ENCODE measurements at regions not wholly inside any gene's neighbourhood (a gene's known extent, or its start where the extent isn't known, plus 50 kb on each side); places are given as distances from the start of the nearest gene placed in this dataset.

GRCh38 chr4:38268837-38269236 lies 308.6 kb downstream of the PTTG2 start:
- no peaks in the 10 kb centered on the region for H3K27me3 ChIP-seq (replicated peaks in 1 of 4; ENCODE audit: control insufficient read depth in 3 of 4, extremely low read depth in 1 of 4, insufficient read depth in 3 of 4, low read length in 3 of 4)
- no peak overlapping the region for H3K14ac ChIP-seq (ENCODE audit: insufficient read length)
- H3K56ac ChIP-seq (replicated peaks; ENCODE audit: insufficient read length, low read depth, low read length): no peak overlapping the region
- no peak overlapping the region for H3K4me2 ChIP-seq (ENCODE audit: insufficient read depth in 1 of 2, low read depth in 2 of 2, low read length in 2 of 2)
- H3K23ac ChIP-seq (ENCODE audit: insufficient read length): no peak overlapping the region
- H2BK5ac ChIP-seq (ENCODE audit: low read depth, low read length): no peak overlapping the region
- no peak overlapping the region for H4K91ac ChIP-seq (replicated peaks; ENCODE audit: insufficient read length, low read length)
- no peak overlapping the region for H2AK5ac ChIP-seq (ENCODE audit: low read depth, low read length)
- no peak for DNase-seq (ENCODE audit: low read depth in 1 of 2, low spot score in 2 of 2)
- H2BK20ac ChIP-seq (ENCODE audit: low read length): no peak overlapping the region
- no peaks in the 10 kb centered on the region for H3K9me3 ChIP-seq (ENCODE audit: insufficient read depth in 2 of 2, low read depth in 1 of 2, low read length in 1 of 2)
- no peak overlapping the region for H2AFZ ChIP-seq (ENCODE audit: low read length)
- H3K4me1 ChIP-seq (replicated peaks in 1 of 4; ENCODE audit: control insufficient read depth in 3 of 4, insufficient read depth in 4 of 4, low read length in 3 of 4): no peaks in the 10 kb centered on the region
- 100% methylated on average over 1 of the region's 1 CpG; no CpG with 5 or more reads in 1 of the 2 experiments for WGBS, 2 experiments (ENCODE audit: extremely low coverage in 1 of 2, insufficient coverage in 1 of 2, insufficient read length in 1 of 2, insufficient replicate concordance in 2 of 2, low coverage in 1 of 2, low lambda C conversion rate in 2 of 2, missing lambda C conversion rate in 1 of 2)
- no peak overlapping the region for H4K8ac ChIP-seq (ENCODE audit: extremely low read depth, insufficient read depth, low read length)
- H3K18ac ChIP-seq (ENCODE audit: extremely low read depth, low read length): no peak overlapping the region
- no peak overlapping the region for H3K27ac ChIP-seq (ENCODE audit: low read depth, low read length)
- no peaks in the 10 kb centered on the region for H3K36me3 ChIP-seq (ENCODE audit: control insufficient read depth in 2 of 4, insufficient read depth in 4 of 4, low read length in 3 of 4)
- H3K79me2 ChIP-seq (ENCODE audit: control insufficient read depth in 1 of 2, insufficient read depth in 2 of 2, low read length in 2 of 2): no peaks in the 10 kb centered on the region
- H3K23me2 ChIP-seq (ENCODE audit: low read depth, low read length): no peaks in the 10 kb centered on the region
- FAIRE-seq: no peak
- POLR2A ChIA-PET (ENCODE audit: partially characterized antibody): no interaction called here
- no peak overlapping the region for H2BK12ac ChIP-seq (ENCODE audit: low read depth, low read length)
- H2BK15ac ChIP-seq (ENCODE audit: low read length): no peak overlapping the region
- no peak overlapping the region for H3K4me3 ChIP-seq (ENCODE audit: extremely low read depth in 1 of 4, insufficient read depth in 2 of 4, low read depth in 3 of 4, low read length in 4 of 4)
- no peak overlapping the region for H4K5ac ChIP-seq (ENCODE audit: insufficient read length, low read depth, low read length)
- no peaks in the 10 kb centered on the region for H3K79me1 ChIP-seq (ENCODE audit: low read depth, low read length)
- TF ChIP-seq GABPA (IDR thresholded peaks at IDR 0.05; ENCODE audit: borderline replicate concordance, insufficient read depth, low read length): no peak
- no peak for TF ChIP-seq EGR1 (IDR thresholded peaks at IDR 0.05; ENCODE audit: borderline replicate concordance, low read depth, low read length)
- no peak for TF ChIP-seq TAF7 (optimal IDR thresholded peaks at IDR 0.05; ENCODE audit: borderline replicate concordance, low read depth, low read length)
- no peak for TF ChIP-seq KDM5A (IDR thresholded peaks at IDR 0.05; ENCODE audit: low read length)
- no peak for TF ChIP-seq E2F6 (IDR thresholded peaks at IDR 0.05)
- no peak for TF ChIP-seq HDAC2 (IDR thresholded peaks at IDR 0.05; ENCODE audit: borderline replicate concordance in 1 of 2, low read depth in 2 of 2, low read length in 2 of 2)
- TF ChIP-seq CHD2 (IDR thresholded peaks at IDR 0.05; ENCODE audit: low read length): no peak
- TF ChIP-seq SIX5 (IDR thresholded peaks at IDR 0.05; ENCODE audit: low read depth, low read length): no peak
- no peak for TF ChIP-seq FOSL1 (IDR thresholded peaks at IDR 0.05; ENCODE audit: insufficient read depth, low read depth, low read length)
- no peak for TF ChIP-seq GTF2F1 (IDR thresholded peaks at IDR 0.05; ENCODE audit: borderline replicate concordance, low read depth, low read length)
- CTCF ChIA-PET (ENCODE audit: partially characterized antibody): interaction anchor here (2.6 kb wide), 1 partner anchor 9 kb away, joined by 7 read pairs; no protein-coding TSS in a partner anchor
- no peak overlapping the region for H3K4ac ChIP-seq (replicated peaks; ENCODE audit: insufficient read length, low read depth, low read length)
- no peaks in the 10 kb centered on the region for H4K20me1 ChIP-seq (replicated peaks in 1 of 2; ENCODE audit: control insufficient read depth in 1 of 2, insufficient read depth in 2 of 2, low read length in 2 of 2)
- no peak overlapping the region for H3K9ac ChIP-seq (replicated peaks in 1 of 4; ENCODE audit: extremely low read depth in 1 of 4, low read depth in 3 of 4, low read length in 3 of 4)
- no peak overlapping the region for H2BK120ac ChIP-seq (replicated peaks; ENCODE audit: low read depth, low read length)
